Hematopoietic multipotent progenitor cell (in vitro differentiated cells): ENCODE measurements at regions not wholly inside any gene's neighbourhood (a gene's known extent, or its start where the extent isn't known, plus 50 kb on each side); places are given as distances from the start of the nearest gene placed in this dataset.

ENCODE experiments used
- DNase-seq, 3 donors: peaks; one replicate each; pipeline ENCODE4 v3.0.0-alpha.2; 2011 to 2015; ENCODE audit warnings: low read depth in 2 of 3, low spot score in 2 of 3

DNA sequence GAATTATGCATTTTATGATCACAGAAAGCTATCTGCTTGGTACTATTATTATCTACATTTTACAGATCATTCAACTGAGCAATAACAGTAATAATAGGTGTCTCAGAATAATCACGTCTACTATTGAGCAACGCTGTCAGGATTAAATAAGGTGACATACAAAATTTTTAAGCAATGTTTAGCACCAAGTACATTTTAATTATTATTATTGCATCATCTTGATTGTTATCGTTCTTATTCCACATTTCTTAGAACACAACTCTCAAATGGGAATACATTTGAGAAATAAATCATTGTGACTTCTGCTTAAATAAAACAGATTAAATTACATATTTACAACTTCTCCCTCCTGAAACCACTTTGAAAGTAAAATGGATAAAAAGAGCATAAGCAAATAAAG, 1083.5 kb upstream of the ADGRL3 start:
- DNase-seq = no peak

DNA sequence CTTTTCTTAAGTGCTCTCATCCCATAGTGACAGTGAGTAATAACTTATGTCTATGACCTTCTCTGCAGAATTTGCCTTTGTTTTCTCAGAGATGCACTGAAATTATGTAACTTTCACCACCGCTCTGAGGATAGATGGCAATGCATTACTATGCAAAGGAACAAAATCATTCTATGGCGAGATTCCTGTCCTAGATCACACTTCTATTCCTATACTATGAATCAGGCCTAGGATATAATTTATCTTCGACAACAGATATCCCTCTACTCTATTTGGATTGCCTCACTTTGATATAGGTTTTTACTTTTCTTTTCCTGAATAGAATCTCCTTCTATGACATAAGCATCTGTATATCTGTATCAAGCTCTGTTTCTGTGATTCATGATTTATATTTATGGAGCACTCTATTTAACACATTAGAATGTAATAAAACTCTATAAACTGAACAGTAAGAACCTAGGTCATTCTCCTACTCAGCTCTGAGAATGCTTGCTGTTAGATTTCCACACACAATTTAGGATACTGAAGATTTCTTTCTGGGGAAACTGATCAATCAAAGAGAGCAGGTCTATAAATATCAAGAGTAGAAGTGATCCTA, 1082.3 kb upstream of the ADGRL3 start:
- no peak for DNase-seq

DNA sequence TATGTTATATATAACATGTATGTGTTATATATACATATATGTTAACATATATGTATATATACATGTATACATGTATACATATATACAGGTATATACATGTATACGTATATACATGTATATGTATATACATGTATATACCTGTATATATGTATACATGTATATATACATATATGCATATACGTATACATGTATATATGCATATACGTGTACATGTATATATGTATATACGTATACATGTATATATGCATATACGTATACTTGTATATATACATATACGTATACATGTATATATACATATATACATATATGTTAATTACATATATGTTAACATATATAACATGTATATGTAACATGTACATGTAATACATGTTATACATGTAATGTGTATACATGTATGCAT, 1077.3 kb upstream of the ADGRL3 start:
- DNase-seq = no peak

DNA sequence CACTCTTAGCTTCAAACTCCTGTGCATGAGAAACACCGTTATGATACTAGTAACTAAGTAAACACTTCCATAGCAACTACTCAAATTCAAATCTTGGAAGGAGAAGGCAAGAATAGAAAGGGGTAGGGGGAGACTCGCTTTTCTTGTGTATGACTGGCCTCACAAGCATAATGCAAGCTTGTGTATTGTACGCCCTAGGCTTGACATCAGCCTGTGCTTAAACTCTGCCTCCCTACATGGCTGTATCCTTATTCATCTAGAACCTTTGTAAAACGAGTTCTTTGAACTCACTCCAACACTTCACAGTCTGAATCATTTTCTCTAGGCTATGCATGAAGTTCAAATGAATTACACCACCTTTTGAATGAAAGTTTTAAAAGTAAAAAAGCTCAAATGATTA, 1071.2 kb upstream of the ADGRL3 start:
- DNase-seq = no peak

DNA sequence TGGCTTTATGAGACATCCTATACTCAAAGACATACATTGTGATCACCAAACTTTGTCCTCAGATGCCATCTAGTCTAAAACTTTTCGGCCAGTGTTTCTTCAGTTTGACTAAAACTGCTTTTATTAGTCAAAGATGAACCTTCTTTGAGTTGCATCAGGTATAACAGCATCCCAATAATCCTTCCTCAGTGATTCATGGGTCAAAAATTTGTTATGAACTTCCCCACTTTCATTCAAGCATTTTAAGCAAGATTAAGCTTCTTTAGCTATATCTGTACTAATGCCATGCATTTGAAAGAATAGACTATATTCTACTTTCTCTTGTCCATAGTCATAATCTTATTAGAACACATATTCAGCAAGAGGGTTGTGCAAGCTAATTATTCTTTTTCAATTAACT, 1070.4 kb upstream of the ADGRL3 start:
- DNase-seq = no peak

DNA sequence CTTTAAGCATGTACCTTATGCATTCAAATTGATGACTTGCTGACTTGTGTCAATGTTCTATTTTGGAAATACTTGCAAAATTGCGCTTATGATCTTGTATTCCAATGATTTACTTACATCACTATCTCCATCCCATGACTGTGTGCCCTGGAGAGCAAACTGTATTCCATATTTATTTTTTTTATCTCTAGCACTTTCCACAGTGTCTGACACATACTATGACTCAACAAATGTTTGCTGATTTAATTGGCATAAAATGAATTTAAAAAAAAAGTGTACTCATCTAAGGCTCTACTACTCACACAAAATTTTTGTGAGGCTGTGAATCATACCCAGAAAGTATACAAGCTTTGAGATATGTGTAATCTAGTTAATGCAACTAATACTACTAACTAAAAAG, 1066.8 kb upstream of the ADGRL3 start:
- no peak for DNase-seq

DNA sequence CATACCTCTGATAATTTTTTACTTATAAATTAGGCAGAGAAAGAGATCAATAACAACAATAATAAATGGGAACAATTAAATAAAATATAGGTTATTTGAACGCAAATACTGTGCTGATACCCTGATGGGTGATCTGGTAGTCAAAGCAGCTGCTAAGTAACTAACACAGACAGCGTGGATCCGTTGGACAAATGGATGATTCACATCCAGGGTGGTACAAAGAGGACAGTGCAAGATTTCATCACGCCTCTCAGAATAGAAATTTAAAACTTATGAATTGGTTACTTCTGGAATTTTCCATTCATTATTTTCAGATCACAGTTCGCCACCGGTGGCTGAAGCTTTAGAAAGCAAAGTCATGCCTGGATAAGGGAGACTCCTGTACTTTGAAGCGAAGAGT, 1066.0 kb upstream of the ADGRL3 start:
- no peak for DNase-seq

DNA sequence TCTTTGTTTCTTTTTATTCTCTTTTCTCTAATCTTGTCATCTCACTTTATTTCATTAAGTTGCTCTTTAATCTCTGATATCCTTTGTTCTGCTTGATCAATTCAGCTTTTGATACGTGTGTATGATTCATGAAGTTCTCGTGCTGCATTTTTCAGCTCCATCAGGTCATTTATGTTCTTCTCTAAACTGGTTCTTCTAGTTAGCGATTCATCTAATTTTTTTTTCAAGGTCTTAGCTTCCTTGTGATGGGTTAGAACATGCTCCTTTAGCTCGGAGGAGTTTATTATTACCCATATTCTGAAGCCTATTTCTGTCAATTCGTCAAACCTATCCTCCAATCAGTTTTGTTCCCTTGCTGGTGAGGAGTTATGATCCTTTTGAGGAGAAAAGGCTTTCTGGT, 1045.0 kb upstream of the ADGRL3 start:
- no peak for DNase-seq

DNA sequence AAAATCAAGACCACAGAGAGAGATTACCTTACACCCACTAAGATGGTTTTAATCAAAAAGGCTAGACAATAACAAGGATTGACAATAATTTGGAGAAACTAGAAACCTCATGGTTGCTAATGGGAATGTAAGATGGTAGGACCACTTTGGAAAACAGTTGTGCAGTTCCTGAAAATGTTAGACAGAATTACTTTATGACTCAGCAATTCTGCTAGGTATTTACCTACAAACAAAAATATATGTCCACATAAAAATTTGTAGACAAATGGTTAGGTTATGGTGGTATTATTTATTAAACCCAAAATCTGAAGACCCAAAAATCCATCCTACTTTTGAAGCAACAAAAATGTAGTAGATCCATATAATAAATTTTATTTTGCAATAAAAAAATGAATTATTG, 1027.0 kb upstream of the ADGRL3 start:
- DNase-seq = no peak

DNA sequence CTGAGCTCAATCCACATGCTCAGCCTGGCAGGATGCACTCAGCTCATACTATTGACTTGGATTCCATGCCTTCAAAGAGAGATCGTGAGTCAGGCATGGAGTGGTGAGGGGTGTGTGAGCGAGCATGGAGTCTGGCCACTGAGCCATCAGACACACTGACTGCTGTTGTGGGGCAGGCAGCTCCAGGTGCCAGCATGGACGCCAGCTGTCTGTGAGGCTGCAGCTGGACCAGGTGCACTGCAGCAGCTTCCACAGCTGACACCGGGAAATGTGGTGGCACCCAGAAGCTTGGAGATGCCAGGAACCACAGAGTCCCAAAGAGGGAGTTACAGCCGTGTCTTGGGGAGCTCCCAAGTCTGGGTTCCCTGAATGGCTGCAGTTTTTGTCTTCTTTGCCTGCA, 1026.4 kb upstream of the ADGRL3 start:
- DNase-seq = no peak

DNA sequence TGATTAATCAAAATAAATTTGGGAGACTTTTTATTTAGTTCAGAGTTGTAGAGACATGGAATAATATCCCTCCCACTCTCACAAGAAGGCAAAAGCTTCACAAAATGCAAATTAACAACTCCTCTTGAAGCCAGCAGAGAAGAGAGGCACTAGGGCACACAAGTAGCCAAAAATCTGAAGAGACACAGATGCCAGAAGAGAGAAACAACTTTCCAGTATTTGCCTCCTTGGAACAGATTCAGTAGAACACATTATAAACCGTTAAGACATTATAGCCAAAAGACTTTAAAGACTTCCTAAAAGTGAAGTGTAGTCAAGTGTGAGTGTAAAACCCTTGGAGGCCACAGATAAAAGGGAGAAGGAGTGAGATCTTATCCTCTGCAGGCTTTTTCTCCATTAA, 1024.9 kb upstream of the ADGRL3 start:
- no peak for DNase-seq

DNA sequence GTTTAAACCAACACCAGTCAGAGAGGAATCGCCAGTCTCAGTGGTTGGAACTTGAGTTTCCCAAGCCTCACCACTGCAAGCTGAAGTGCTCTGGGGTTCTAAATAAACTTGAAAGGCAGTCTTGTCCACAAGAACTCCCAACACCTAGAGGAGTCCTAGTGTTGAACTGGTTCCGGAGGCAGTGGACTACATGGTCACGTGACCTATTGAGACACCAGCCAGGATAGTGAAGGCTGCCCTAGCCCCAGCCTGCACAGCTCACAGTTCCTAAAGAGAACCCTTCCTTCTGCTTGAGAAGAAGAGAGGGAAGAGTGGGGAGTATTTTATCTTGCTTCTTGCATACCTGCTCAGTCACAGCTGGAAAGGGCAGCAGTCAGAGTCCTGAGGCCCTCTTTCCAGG, 1012.7 kb upstream of the ADGRL3 start:
- no peak for DNase-seq

DNA sequence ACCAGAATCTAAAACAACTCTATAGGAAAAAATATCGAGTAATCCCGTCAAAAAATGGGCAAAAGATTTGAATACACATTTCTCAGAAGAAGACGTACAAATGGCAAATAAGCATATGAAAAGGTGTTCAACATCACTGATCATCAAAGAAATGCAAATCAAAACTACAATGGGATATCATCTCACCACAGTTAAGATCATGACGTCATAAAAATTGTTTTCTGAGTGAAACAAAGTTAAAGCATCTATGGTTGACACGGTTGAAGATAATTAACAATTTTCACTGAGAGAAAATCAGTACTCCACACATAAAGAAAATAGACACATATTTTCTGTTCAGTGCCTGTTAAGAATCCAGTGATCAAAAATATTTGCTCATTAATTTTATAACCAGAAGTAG, 1010.8 kb upstream of the ADGRL3 start:
- DNase-seq = no peak

DNA sequence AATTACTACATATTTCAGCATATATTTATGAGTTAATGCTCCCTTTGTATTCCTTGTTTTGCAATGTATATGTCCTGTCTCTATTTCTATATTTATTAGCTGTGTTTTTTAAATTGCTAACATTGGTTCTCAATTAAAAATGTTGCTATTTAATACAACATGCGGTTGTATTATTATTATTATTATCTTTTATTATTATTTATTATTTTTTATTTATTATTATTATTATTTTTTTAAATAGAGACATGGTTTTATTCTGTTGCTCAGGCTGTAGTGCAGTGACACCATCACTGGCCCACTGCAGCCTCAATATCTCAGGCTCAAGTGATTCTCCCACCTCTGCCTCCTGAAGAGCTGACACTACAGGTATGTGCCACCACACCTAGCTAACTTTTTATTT, 1005.9 kb upstream of the ADGRL3 start:
- no peak for DNase-seq

DNA sequence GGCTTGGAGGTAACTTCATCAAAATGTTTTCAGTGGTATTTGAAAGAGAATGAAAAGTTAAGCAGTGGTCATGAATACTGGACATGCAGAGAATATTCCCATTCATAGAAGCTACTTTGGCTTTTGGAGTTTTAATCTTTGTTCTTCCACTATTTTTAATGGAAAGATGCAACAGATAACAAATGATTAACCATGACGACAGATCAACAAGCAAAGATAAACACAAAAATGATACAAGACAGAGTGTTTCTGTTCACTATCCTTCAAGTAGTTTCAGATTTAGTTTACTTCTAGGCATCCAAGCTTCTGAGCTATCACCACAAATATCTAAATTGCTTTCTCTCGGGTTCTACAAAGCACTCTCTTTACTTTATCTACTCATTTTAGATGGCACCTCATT, 1004.9 kb upstream of the ADGRL3 start:
- no peak for DNase-seq

DNA sequence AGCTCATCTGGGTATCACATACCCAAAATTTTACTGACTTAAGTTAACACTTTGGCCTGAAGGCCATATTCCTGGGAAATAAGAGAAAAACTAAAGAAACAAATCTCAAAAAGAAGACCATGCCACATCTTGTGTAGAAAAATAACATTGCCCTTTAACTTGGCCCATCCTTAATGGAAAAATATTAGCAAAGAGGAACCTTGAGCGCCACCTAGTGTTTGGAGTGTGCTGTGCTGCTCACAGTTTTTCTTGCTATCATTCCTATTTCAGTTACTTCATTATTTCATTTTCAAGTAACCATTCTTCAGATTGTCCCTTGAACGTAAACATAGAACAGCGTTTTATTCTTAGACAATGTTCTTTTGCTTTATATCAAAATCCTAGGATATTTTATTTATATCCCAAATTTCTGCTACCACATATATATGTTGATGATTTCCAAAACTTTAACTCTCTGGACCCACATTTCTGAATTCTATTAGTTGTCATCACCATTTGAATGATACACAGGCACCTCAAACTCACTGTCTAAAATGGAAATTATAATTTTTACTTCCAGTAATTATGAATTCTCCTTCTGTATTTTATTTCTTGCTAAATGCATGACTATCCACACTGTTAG, 999.0 kb upstream of the ADGRL3 start:
- DNase-seq = peak in 2 of 3 donors; percentile 50 to 76

DNA sequence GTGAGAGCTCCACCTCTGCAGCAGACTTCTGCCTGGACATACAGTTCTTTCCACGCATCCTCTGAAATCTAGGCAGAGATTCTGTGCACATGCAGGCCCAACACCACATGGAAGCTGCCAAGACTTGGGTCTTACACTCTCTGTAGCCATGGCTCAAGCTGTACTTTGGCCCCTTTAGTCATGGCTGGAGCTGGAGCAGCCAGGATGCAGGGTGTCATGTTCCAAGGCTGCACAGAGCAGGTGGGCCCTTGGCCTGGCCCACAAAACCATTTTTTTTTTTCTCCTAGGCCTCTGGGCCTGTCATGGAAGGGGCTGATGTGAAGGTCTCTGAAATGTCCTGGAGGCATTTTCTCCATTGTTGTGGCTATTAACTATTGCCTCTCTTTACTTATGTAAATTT, 990.5 kb upstream of the ADGRL3 start:
- no peak for DNase-seq

DNA sequence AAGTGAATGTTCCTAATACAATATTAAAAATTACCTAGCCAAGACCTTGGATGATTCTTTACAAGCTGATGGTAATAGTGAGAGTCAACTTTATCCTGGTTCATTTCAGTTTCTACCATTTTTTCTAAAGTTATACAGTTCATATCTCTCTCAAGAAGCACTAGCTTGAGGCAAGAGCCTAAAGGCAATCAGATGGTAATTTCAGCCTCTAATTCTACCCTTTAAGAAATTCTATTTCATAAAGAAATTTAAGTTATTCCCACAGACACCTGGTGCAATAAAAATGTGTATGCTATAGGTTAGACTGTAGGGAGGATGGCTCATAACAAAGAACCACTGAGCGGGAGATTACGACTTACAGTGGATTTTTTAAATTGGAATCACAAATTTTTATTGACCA, 984.2 kb upstream of the ADGRL3 start:
- no peak for DNase-seq

DNA sequence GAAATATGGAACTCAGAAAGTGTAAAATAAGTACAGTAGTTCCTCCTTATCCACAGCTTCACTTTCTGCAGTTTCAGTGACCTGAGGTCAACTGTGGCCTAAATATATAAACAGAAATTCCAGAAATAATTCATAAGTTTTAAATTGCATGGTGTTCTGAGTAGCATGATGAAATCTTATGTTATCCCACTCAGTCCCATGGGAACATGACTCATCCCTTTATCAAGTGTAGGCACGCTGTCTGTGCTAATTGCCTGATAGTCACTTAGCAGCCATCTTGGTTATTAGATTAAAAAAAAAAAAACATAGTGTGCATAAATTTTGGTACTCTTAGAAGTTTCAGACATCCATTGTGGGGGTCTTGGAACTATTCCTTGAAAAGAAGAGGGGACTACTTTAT, 983.4 kb upstream of the ADGRL3 start:
- no peak for DNase-seq

DNA sequence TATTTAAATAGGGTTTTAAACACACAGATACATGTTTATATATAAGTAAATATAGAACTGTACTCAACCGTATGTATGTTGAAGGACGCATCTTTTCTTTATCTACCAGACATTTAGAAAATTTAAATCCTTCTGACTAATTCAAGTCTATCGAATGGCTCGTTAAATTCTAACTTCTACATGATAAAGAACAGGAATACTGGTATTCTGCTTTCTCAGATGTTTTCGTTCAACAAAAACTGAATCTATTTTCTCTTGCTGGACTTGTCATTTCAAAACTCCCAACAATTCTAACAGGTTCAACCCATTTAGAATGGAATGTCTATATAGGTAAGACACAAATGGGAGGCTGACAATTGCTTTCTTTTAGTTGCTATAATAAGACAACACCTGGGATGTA, 978.3 kb upstream of the ADGRL3 start:
- DNase-seq = no peak

DNA sequence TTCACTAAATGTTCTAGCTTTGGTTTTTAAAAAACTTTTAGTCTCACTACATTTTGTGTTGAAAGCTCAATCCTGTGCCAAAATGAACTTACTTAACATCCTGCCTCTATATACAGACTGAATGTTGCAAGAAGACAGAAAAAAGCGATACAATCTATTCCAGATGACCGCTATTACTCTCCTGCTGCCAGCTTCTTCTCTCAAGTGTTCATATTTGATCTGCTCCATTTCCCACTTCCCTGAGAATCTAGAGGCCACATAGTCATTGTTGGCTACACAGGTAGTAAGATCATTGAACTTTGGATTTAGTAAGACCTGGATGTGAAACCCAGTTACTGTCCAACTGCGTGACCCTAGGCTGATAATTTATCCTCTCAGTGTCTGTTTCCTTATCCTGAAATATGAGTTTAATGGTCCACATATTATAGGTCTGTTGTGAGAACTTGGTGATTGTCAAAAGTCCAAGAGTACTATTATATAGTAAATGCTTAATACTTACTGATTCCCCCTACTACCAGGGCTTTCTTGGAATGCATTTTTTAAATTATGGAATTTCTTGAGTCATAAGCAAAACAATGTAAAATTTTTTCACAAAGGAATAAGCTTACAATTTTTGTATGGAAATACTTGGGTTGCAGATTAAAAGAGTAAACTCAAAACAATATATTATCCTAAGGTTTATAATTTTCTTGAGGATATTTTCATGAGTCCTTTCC, 976.8 kb upstream of the ADGRL3 start:
- DNase-seq = no peak

DNA sequence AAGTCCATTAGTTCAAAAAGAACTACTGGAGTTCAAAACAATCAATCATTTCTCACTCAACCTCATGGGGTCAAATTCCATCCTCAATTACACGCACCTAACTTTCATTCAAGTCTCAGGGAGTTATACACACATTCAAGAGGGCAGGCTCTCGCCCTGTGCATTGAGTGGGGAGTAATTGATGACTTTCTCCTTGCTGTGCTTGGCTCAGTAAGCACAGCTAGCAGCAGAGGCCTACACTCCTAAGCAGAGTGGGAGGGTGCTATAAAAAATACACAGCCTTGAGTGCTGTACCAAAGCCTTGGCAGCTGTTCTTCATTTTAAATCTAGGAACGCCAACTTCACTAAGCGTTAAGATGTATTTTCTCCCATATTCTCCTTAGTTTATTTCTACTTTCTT, 958.3 kb upstream of the ADGRL3 start:
- DNase-seq = no peak

DNA sequence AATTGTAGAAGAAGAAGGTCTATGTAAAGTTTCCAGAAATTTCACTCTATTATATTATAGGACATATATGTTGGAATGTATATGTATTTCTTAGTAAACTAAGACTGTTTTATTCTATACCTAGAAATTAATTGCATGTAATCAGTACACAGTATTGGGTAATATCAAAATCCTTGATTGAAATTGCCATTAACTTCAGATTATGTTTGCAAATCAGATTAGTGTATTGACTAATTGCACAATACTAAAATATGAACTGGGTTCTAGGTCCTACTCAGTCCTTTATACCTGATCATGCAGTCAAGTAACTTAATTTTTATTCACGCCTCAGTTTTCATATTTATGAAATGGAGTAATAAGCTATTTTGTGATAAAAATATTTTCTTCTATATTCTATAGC, 950.3 kb upstream of the ADGRL3 start:
- no peak for DNase-seq
